Stimulated activated CD8-positive, alpha-beta memory T cell treated with anti-CD3 and anti-CD28 coated beads, Interleukin-2, amount 100 ng/mL, for 48 hours (primary cell): ENCODE measurements at regions not wholly inside any gene's neighbourhood (a gene's known extent, or its start where the extent isn't known, plus 50 kb on each side); places are given as distances from the start of the nearest gene placed in this dataset.

ENCODE experiments used
- DNase-seq, 2 donors: peaks; one replicate each; pipeline ENCODE4 v3.0.0-alpha.2; 2020; ENCODE audit warnings: low read depth in 2 of 2

- no peak for DNase-seq
Observed at GRCh38 chr3:126266850-126267168, 86.4 kb upstream of the ALDH1L1 start.

GRCh38 chr3:126266291-126266840 is 86.0 kb upstream of the ALDH1L1 start:
- DNase-seq, result no peak

GRCh38 chr3:126264952-126265351 is 84.6 kb upstream of the ALDH1L1 start:
- no peak for DNase-seq

GRCh38 chr3:126264381-126264780 is 84.0 kb upstream of the ALDH1L1 start:
- no peak for DNase-seq

GRCh38 chr3:126263971-126264370 is 83.6 kb upstream of the ALDH1L1 start:
- DNase-seq, result no peak

GRCh38 chr3:126263539-126263938 is 83.2 kb upstream of the ALDH1L1 start:
- DNase-seq, result no peak

GRCh38 chr3:126262227-126262626 is 81.8 kb upstream of the ALDH1L1 start:
- no peak for DNase-seq

GRCh38 chr3:126261037-126261436 is 80.7 kb upstream of the ALDH1L1 start:
- DNase-seq, result no peak

GRCh38 chr3:126259411-126260391 is 79.3 kb upstream of the ALDH1L1 start:
- DNase-seq, result peak in 1 of 2 donors; percentile 8

- no peak for DNase-seq
Observed at GRCh38 chr3:126258670-126259069, 78.3 kb upstream of the ALDH1L1 start.

- no peak for DNase-seq
Observed at GRCh38 chr3:126257984-126258383, 77.6 kb upstream of the ALDH1L1 start.

- DNase-seq, result no peak
Observed at GRCh38 chr3:126257174-126257573, 76.8 kb upstream of the ALDH1L1 start.

GRCh38 chr3:126256251-126256650 is 75.9 kb upstream of the ALDH1L1 start:
- no peak for DNase-seq

- DNase-seq, result no peak
Observed at GRCh38 chr3:126253072-126253471, 72.7 kb upstream of the ALDH1L1 start.

GRCh38 chr3:126252373-126252772 is 72.0 kb upstream of the ALDH1L1 start:
- no peak for DNase-seq

- DNase-seq, result no peak
Observed at GRCh38 chr3:126245811-126246727, 65.7 kb upstream of the ALDH1L1 start.
